ENCODE measurements at regions not wholly inside any gene's neighbourhood (a gene's known extent, or its start where the extent isn't known, plus 50 kb on each side); places are given as distances from the start of the nearest gene placed in this dataset.

DNA sequence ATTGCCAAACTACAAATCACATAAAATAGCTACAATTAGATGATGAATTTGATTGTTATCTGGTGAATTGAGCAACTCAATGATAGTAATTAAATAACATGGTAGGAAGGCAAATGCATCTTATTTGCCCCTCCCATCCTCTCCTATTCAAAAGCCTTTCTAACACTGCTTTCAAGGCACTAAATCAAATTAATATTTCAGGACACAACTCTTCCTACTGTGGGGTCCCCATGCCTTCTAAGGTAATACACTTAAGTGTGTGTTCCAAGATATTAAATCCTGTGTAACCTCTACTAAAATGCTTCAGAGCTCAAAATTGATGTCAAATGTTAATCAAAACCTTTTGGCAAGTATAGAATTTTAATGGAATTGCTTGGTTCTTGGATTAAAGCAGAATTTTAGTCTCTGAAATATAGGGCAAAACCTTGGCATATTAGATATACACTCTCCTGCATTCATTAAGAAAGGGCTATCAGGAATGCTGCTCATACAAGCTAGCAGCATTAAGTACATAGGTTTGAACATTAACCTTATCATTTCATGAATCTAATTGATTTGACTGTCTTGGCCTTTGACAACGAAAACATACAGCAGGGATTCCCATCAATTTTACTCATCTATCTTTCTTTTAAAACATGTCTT lies 371.8 kb upstream of the GALNTL6 start:
- TF ChIP-seq ATF6 (CRISPR knock-in tag; IDR thresholded peaks at IDR 0.05), result no peak
- no peak for TF ChIP-seq NFE2L1 (tag; IDR thresholded peaks at IDR 0.05; ENCODE audit: borderline replicate concordance, low read depth)
- TF ChIP-seq, protein P1, sequence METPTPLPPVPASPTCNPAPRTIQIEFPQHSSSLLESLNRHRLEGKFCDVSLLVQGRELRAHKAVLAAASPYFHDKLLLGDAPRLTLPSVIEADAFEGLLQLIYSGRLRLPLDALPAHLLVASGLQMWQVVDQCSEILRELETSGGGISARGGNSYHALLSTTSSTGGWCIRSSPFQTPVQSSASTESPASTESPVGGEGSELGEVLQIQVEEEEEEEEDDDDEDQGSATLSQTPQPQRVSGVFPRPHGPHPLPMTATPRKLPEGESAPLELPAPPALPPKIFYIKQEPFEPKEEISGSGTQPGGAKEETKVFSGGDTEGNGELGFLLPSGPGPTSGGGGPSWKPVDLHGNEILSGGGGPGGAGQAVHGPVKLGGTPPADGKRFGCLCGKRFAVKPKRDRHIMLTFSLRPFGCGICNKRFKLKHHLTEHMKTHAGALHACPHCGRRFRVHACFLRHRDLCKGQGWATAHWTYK (CRISPR knock-in tag; IDR thresholded peaks at IDR 0.05), result no peak
- TF ChIP-seq, protein P2, sequence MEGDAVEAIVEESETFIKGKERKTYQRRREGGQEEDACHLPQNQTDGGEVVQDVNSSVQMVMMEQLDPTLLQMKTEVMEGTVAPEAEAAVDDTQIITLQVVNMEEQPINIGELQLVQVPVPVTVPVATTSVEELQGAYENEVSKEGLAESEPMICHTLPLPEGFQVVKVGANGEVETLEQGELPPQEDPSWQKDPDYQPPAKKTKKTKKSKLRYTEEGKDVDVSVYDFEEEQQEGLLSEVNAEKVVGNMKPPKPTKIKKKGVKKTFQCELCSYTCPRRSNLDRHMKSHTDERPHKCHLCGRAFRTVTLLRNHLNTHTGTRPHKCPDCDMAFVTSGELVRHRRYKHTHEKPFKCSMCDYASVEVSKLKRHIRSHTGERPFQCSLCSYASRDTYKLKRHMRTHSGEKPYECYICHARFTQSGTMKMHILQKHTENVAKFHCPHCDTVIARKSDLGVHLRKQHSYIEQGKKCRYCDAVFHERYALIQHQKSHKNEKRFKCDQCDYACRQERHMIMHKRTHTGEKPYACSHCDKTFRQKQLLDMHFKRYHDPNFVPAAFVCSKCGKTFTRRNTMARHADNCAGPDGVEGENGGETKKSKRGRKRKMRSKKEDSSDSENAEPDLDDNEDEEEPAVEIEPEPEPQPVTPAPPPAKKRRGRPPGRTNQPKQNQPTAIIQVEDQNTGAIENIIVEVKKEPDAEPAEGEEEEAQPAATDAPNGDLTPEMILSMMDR (IDR thresholded peaks at IDR 0.05 in 2 of 3, conservative IDR thresholded peaks at IDR 0.05 in 1 of 3; ENCODE audit: insufficient read depth in 2 of 3, low read depth in 1 of 3, low read length in 3 of 3), result no peak
- TF ChIP-seq, protein P3, sequence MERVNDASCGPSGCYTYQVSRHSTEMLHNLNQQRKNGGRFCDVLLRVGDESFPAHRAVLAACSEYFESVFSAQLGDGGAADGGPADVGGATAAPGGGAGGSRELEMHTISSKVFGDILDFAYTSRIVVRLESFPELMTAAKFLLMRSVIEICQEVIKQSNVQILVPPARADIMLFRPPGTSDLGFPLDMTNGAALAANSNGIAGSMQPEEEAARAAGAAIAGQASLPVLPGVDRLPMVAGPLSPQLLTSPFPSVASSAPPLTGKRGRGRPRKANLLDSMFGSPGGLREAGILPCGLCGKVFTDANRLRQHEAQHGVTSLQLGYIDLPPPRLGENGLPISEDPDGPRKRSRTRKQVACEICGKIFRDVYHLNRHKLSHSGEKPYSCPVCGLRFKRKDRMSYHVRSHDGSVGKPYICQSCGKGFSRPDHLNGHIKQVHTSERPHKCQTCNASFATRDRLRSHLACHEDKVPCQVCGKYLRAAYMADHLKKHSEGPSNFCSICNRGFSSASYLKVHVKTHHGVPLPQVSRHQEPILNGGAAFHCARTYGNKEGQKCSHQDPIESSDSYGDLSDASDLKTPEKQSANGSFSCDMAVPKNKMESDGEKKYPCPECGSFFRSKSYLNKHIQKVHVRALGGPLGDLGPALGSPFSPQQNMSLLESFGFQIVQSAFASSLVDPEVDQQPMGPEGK (CRISPR knock-in tag; IDR thresholded peaks at IDR 0.05; ENCODE audit: borderline replicate concordance), result no peak
- no peak for TF ChIP-seq RAD21 (CRISPR knock-in tag; conservative IDR thresholded peaks at IDR 0.05 in 1 of 2, IDR thresholded peaks at IDR 0.05 in 1 of 2)
- TF ChIP-seq ZSCAN29 (IDR thresholded peaks at IDR 0.05), result no peak

Data from K562 (cell line).